Mucosa of stomach (tissue), 1 donor: ENCODE measurements at regions not wholly inside any gene's neighbourhood (a gene's known extent, or its start where the extent isn't known, plus 50 kb on each side); places are given as distances from the start of the nearest gene placed in this dataset.

Experiments
- H3K27me3 ChIP-seq: one replicate; pipeline ENCODE4 v1.7.0; 2013; ENCODE audit warnings: mild to moderate bottlenecking, low read length; ENCODE audit not compliant: control insufficient read depth, insufficient read depth
- H3K36me3 ChIP-seq: one replicate; pipeline ENCODE4 v1.7.0; 2013; ENCODE audit warnings: low read length; ENCODE audit not compliant: control insufficient read depth, insufficient read depth
- H3K4me1 ChIP-seq: one replicate; pipeline ENCODE4 v1.7.0; 2013; ENCODE audit warnings: mild to moderate bottlenecking, low read length; ENCODE audit not compliant: control insufficient read depth, insufficient read depth
- H3K4me3 ChIP-seq: one replicate; pipeline ENCODE4 v1.7.0; 2013; ENCODE audit warnings: low read length
- H3K9ac ChIP-seq: one replicate; pipeline ENCODE4 v1.7.0; 2013; ENCODE audit warnings: mild to moderate bottlenecking, low read length, moderate library complexity
- H3K9me3 ChIP-seq: one replicate; pipeline ENCODE4 v1.7.0; 2013; ENCODE audit warnings: mild to moderate bottlenecking, low read length, moderate library complexity; ENCODE audit not compliant: control insufficient read depth
- donor health status: Pancreatic carcinoma.

- H3K27me3 ChIP-seq, result no peaks in the 10 kb centered on the region
- H3K4me1 ChIP-seq, result no peaks in the 10 kb centered on the region
- H3K9me3 ChIP-seq, result no peaks in the 10 kb centered on the region
- no peaks in the 10 kb centered on the region for H3K36me3 ChIP-seq
- no peak overlapping the region for H3K9ac ChIP-seq
- H3K4me3 ChIP-seq, result no peak overlapping the region
Measured at GRCh38 chr4:22047793-22048192, 99.2 kb upstream of the KCNIP4 start.

- Histone ChIP-seq H3K4me3 (no peak overlapping the region), H3K9ac (no peak overlapping the region), H3K36me3 (no peaks in the 10 kb centered on the region), H3K4me1 (no peaks in the 10 kb centered on the region), H3K27me3 (no peaks in the 10 kb centered on the region), H3K9me3 (no peaks in the 10 kb centered on the region)
Measured at GRCh38 chr4:22045051-22045630, 96.6 kb upstream of the KCNIP4 start.

- no peaks in the 10 kb centered on the region for H3K27me3 ChIP-seq
- H3K9me3 ChIP-seq, result no peaks in the 10 kb centered on the region
- no peaks in the 10 kb centered on the region for H3K36me3 ChIP-seq
- H3K9ac ChIP-seq, result no peak overlapping the region
- no peaks in the 10 kb centered on the region for H3K4me1 ChIP-seq
- H3K4me3 ChIP-seq, result no peak overlapping the region
Measured at GRCh38 chr4:22031423-22031822, 82.9 kb upstream of the KCNIP4 start.

GRCh38 chr4:22030881-22031280 is 82.3 kb upstream of the KCNIP4 start:
- Histone ChIP-seq H3K27me3 (no peaks in the 10 kb centered on the region), H3K4me3 (no peak overlapping the region), H3K9ac (no peak overlapping the region), H3K9me3 (no peaks in the 10 kb centered on the region), H3K36me3 (no peaks in the 10 kb centered on the region), H3K4me1 (no peaks in the 10 kb centered on the region)

GRCh38 chr4:22030307-22030706 is 81.7 kb upstream of the KCNIP4 start:
- Histone ChIP-seq H3K4me3 (no peak overlapping the region), H3K4me1 (no peaks in the 10 kb centered on the region), H3K9ac (no peak overlapping the region), H3K36me3 (no peaks in the 10 kb centered on the region), H3K27me3 (no peaks in the 10 kb centered on the region), H3K9me3 (no peaks in the 10 kb centered on the region)

- no peaks in the 10 kb centered on the region for H3K27me3 ChIP-seq
- no peaks in the 10 kb centered on the region for H3K36me3 ChIP-seq
- H3K4me3 ChIP-seq, result no peak overlapping the region
- H3K9ac ChIP-seq, result no peak overlapping the region
- H3K4me1 ChIP-seq, result no peaks in the 10 kb centered on the region
- H3K9me3 ChIP-seq, result no peaks in the 10 kb centered on the region
Measured at GRCh38 chr4:22029803-22030202, 81.2 kb upstream of the KCNIP4 start.

- no peaks in the 10 kb centered on the region for H3K27me3 ChIP-seq
- no peaks in the 10 kb centered on the region for H3K36me3 ChIP-seq
- no peaks in the 10 kb centered on the region for H3K4me1 ChIP-seq
- no peaks in the 10 kb centered on the region for H3K9me3 ChIP-seq
- no peak overlapping the region for H3K4me3 ChIP-seq
- no peak overlapping the region for H3K9ac ChIP-seq
Measured at GRCh38 chr4:22021106-22021505, 72.5 kb upstream of the KCNIP4 start.

GRCh38 chr4:22020129-22020528 is 71.6 kb upstream of the KCNIP4 start:
- Histone ChIP-seq H3K27me3 (no peaks in the 10 kb centered on the region), H3K9ac (no peak overlapping the region), H3K4me1 (no peaks in the 10 kb centered on the region), H3K9me3 (no peaks in the 10 kb centered on the region), H3K36me3 (no peaks in the 10 kb centered on the region), H3K4me3 (no peak overlapping the region)

GRCh38 chr4:22019676-22020075 is 71.1 kb upstream of the KCNIP4 start:
- Histone ChIP-seq H3K36me3 (no peaks in the 10 kb centered on the region), H3K27me3 (no peaks in the 10 kb centered on the region), H3K4me3 (no peak overlapping the region), H3K4me1 (no peaks in the 10 kb centered on the region), H3K9me3 (no peaks in the 10 kb centered on the region), H3K9ac (no peak overlapping the region)

GRCh38 chr4:22014222-22014741 is 65.7 kb upstream of the KCNIP4 start:
- Histone ChIP-seq H3K4me1 (no peaks in the 10 kb centered on the region), H3K9ac (no peak overlapping the region)

GRCh38 chr4:22003878-22004277 is 55.3 kb upstream of the KCNIP4 start:
- H3K9ac ChIP-seq, result no peak overlapping the region
- H3K9me3 ChIP-seq, result no peaks in the 10 kb centered on the region
- no peak overlapping the region for H3K4me3 ChIP-seq
- no peaks in the 10 kb centered on the region for H3K36me3 ChIP-seq
- no peaks in the 10 kb centered on the region for H3K27me3 ChIP-seq
- no peaks in the 10 kb centered on the region for H3K4me1 ChIP-seq

More at GRCh38 chr4:22014222-22014741, 65.7 kb upstream of the KCNIP4 start:
- H3K4me3 ChIP-seq, result no peak overlapping the region
- no peaks in the 10 kb centered on the region for H3K9me3 ChIP-seq
- H3K36me3 ChIP-seq, result no peaks in the 10 kb centered on the region
- H3K27me3 ChIP-seq, result no peaks in the 10 kb centered on the region
